Prostate gland (tissue), 2 donors: ENCODE measurements at regions not wholly inside any gene's neighbourhood (a gene's known extent, or its start where the extent isn't known, plus 50 kb on each side); places are given as distances from the start of the nearest gene placed in this dataset.

Source experiments
- DNase-seq: peaks from one replicate; pipeline ENCODE4 v3.0.0-alpha.2; 2019; ENCODE audit warnings: low spot score
- H3K27ac ChIP-seq, 2 donors: fragments of 200-600 bp; sonication (generic); 2 replicates each; pipeline ENCODE4 v1.5.1; 2017 to 2019
- H3K27me3 ChIP-seq: fragments of 200-600 bp; sonication (generic); replicated peaks from 2 replicates; pipeline ENCODE4 v1.5.1; 2019; ENCODE audit not compliant: insufficient read depth
- H3K36me3 ChIP-seq, 2 donors: fragments of 200-600 bp; sonication (generic); 1 replicate in 1 of 2; 2 replicates in 1 of 2; pipeline versions ENCODE4 v1.5.1 to v1.8.1; 2017 to 2019
- H3K4me1 ChIP-seq: fragments of 200-600 bp; sonication (generic); replicated peaks from 2 replicates; pipeline ENCODE4 v1.5.1; 2019
- H3K4me3 ChIP-seq, 2 donors: fragments of 200-600 bp; sonication (generic); 2 replicates each; pipeline ENCODE4 v1.5.1; 2017 to 2019
- H3K9me3 ChIP-seq: fragments of 200-600 bp; sonication (generic); 2 replicates; pipeline ENCODE4 v1.5.1; 2017
- CTCF ChIP-seq, 4 experiments: fragments of 200-600 bp in 2 of 4; fragments of 450-650 bp in 2 of 4; sonication (generic) in 2 of 4; IDR thresholded peaks; 1 replicate in 3 of 4; 2 replicates in 1 of 4; pipeline ENCODE4 v1.5.1; 2016 to 2019; ENCODE audit warnings: antibody characterized with exemption in 4 of 4, mild to moderate bottlenecking in 2 of 4, moderate library complexity in 2 of 4
- POLR2A ChIP-seq: fragments of 450-650 bp; IDR thresholded peaks from one replicate; pipeline ENCODE4 v1.6.1; 2016; ENCODE audit warnings: antibody characterized with exemption, mild to moderate bottlenecking
- POLR2AphosphoS5 ChIP-seq: sonication (generic); formaldehyde crosslinking; IDR thresholded peaks from one replicate; pipeline ENCODE4 v1.6.1; 2017; ENCODE audit warnings: antibody characterized with exemption
- WGBS: methylation state at CpG from one replicate; pipeline ENCODE4 v1.1.5; 2018; 5-methylcytosine and 5-hydroxymethylcytosine counted together
- intact Hi-C: fragments of 100-400 bp; cut with DNase I; formaldehyde crosslinking; loops from one replicate; pipeline ENCODE4 v1.14.2; 2022

GRCh38 chr12:66862356-66862985 lies 183.6 kb upstream of the GRIP1 start:
- intact Hi-C loops: loop anchor here (10.0 kb wide), 1 partner anchor 148 kb away; no protein-coding TSS in a partner anchor
- no peaks in the 10 kb centered on the region for H3K9me3 ChIP-seq
- TF ChIP-seq POLR2A: no peak
- no peak for TF ChIP-seq POLR2AphosphoS5
- no peak for TF ChIP-seq CTCF (IDR thresholded peaks at IDR 0.05)
- H3K4me1 ChIP-seq: no peaks in the 10 kb centered on the region
- DNase-seq: no peak
- 92% methylated on average over 3 of the region's 3 CpGs for WGBS
- H3K27me3 ChIP-seq: no peaks in the 10 kb centered on the region
- H3K36me3 ChIP-seq: no peaks in the 10 kb centered on the region
- H3K4me3 ChIP-seq: no peak overlapping the region
- H3K27ac ChIP-seq: no peak overlapping the region

- Histone ChIP-seq H3K27me3 (no peaks in the 10 kb centered on the region), H3K4me3 (no peak overlapping the region), H3K9me3 (no peaks in the 10 kb centered on the region), H3K36me3 (no peaks in the 10 kb centered on the region), H3K4me1 (no peaks in the 10 kb centered on the region), H3K27ac (no peak overlapping the region)
- TF ChIP-seq CTCF (IDR thresholded peaks at IDR 0.05) (no peak), POLR2AphosphoS5 (no peak), POLR2A (no peak)
- WGBS: 0% methylated on average over 1 of the region's 1 CpG
- DNase-seq: no peak
- intact Hi-C loops: loop anchor here (10.0 kb wide), 1 partner anchor 148 kb away; no protein-coding TSS in a partner anchor
Measured at GRCh38 chr12:66863276-66863675, 184.4 kb upstream of the GRIP1 start.

GRCh38 chr12:66877925-66878324 lies 199.0 kb upstream of the GRIP1 start:
- TF ChIP-seq POLR2A: no peak
- no peak for TF ChIP-seq POLR2AphosphoS5
- TF ChIP-seq CTCF (IDR thresholded peaks at IDR 0.05): no peak
- Histone ChIP-seq H3K4me3 (no peak overlapping the region), H3K36me3 (no peaks in the 10 kb centered on the region), H3K27ac (no peak overlapping the region), H3K4me1 (no peaks in the 10 kb centered on the region), H3K27me3 (no peaks in the 10 kb centered on the region), H3K9me3 (no peaks in the 10 kb centered on the region)
- intact Hi-C loops: no loop called here
- DNase-seq: no peak

- WGBS: 58% methylated on average over 4 of the region's 4 CpGs
- H3K4me3 ChIP-seq: no peak overlapping the region
- TF ChIP-seq POLR2AphosphoS5 (no peak), POLR2A (no peak), CTCF (IDR thresholded peaks at IDR 0.05) (no peak)
- H3K36me3 ChIP-seq: no peaks in the 10 kb centered on the region
- no peaks in the 10 kb centered on the region for H3K9me3 ChIP-seq
- H3K27ac ChIP-seq: no peak overlapping the region
- H3K27me3 ChIP-seq: no peaks in the 10 kb centered on the region
- H3K4me1 ChIP-seq: no peaks in the 10 kb centered on the region
- no peak for DNase-seq
- intact Hi-C loops: no loop called here
Measured at GRCh38 chr12:66879409-66879808, 200.5 kb upstream of the GRIP1 start.

GRCh38 chr12:66881386-66881785 lies 202.5 kb upstream of the GRIP1 start:
- no peak overlapping the region for H3K4me3 ChIP-seq
- H3K9me3 ChIP-seq: no peaks in the 10 kb centered on the region
- no peaks in the 10 kb centered on the region for H3K27me3 ChIP-seq
- TF ChIP-seq POLR2A (no peak), CTCF (IDR thresholded peaks at IDR 0.05) (no peak), POLR2AphosphoS5 (no peak)
- DNase-seq: no peak
- H3K4me1 ChIP-seq: no peaks in the 10 kb centered on the region
- no peaks in the 10 kb centered on the region for H3K36me3 ChIP-seq
- no peak overlapping the region for H3K27ac ChIP-seq
- intact Hi-C loops: no loop called here
